ENCODE measurements at regions not wholly inside any gene's neighbourhood (a gene's known extent, or its start where the extent isn't known, plus 50 kb on each side); places are given as distances from the start of the nearest gene placed in this dataset.

- Histone ChIP-seq H2AFZ (no peak overlapping the region), H3K4me2 (no peak overlapping the region), H3K4me3 (no peak overlapping the region), H3K27me3 (no peaks in the 10 kb centered on the region), H3K9me2 (replicated peaks; ENCODE audit: insufficient read depth) (no peaks in the 10 kb centered on the region), H3K79me2 (no peaks in the 10 kb centered on the region), H3K4me1 (ENCODE audit: insufficient read depth) (no peaks in the 10 kb centered on the region), H3K36me3 (replicated peaks; ENCODE audit: insufficient read depth, low read depth) (no peaks in the 10 kb centered on the region), H4K20me1 (ENCODE audit: insufficient read depth, poor library complexity, severe bottlenecking) (no peaks in the 10 kb centered on the region), H3K27ac (no peak overlapping the region), H3K9me3 (ENCODE audit: low read depth) (no peaks in the 10 kb centered on the region)
- DNase-seq (ENCODE audit: low spot score), result no peak
- TF ChIP-seq CTCF (IDR thresholded peaks at IDR 0.05; ENCODE audit: poor library complexity) (no peak), EZH2 (IDR thresholded peaks at IDR 0.05; ENCODE audit: borderline replicate concordance) (no peak), EZH2phosphoT487 (IDR thresholded peaks at IDR 0.05; ENCODE audit: low read depth, severe bottlenecking, unreplicated experiment) (no peak)
- 92% methylated on average over 4 of the region's 4 CpGs for WGBS (ENCODE audit: low lambda C conversion rate, missing lambda C conversion rate)
Measured at GRCh38 chr10:57031346-57031745, 670.3 kb upstream of the ZWINT start.

GRCh38 chr10:57026307-57026706, 665.2 kb upstream of the ZWINT start:
- Histone ChIP-seq H3K4me3 (no peak overlapping the region), H3K27ac (no peak overlapping the region), H3K36me3 (replicated peaks; ENCODE audit: insufficient read depth, low read depth) (no peaks in the 10 kb centered on the region), H3K4me1 (ENCODE audit: insufficient read depth) (no peaks in the 10 kb centered on the region), H4K20me1 (ENCODE audit: insufficient read depth, poor library complexity, severe bottlenecking) (no peaks in the 10 kb centered on the region), H3K9me2 (replicated peaks; ENCODE audit: insufficient read depth) (no peaks in the 10 kb centered on the region), H3K27me3 (no peaks in the 10 kb centered on the region), H3K79me2 (no peaks in the 10 kb centered on the region), H3K9me3 (ENCODE audit: low read depth) (no peaks in the 10 kb centered on the region), H2AFZ (no peak overlapping the region), H3K4me2 (no peak overlapping the region)
- WGBS (ENCODE audit: low lambda C conversion rate, missing lambda C conversion rate), result 100% methylated on average over 1 of the region's 1 CpG
- DNase-seq (ENCODE audit: low spot score), result no peak
- TF ChIP-seq CTCF (IDR thresholded peaks at IDR 0.05; ENCODE audit: poor library complexity) (no peak), EZH2 (IDR thresholded peaks at IDR 0.05; ENCODE audit: borderline replicate concordance) (no peak), EZH2phosphoT487 (IDR thresholded peaks at IDR 0.05; ENCODE audit: low read depth, severe bottlenecking, unreplicated experiment) (no peak)

- Histone ChIP-seq H3K4me2 (no peak overlapping the region), H3K4me1 (ENCODE audit: insufficient read depth) (no peaks in the 10 kb centered on the region), H3K4me3 (no peak overlapping the region), H4K20me1 (ENCODE audit: insufficient read depth, poor library complexity, severe bottlenecking) (no peaks in the 10 kb centered on the region), H2AFZ (no peak overlapping the region), H3K36me3 (replicated peaks; ENCODE audit: insufficient read depth, low read depth) (no peaks in the 10 kb centered on the region), H3K27ac (no peak overlapping the region), H3K9me2 (replicated peaks; ENCODE audit: insufficient read depth) (no peaks in the 10 kb centered on the region), H3K9me3 (ENCODE audit: low read depth) (no peaks in the 10 kb centered on the region), H3K79me2 (no peaks in the 10 kb centered on the region), H3K27me3 (no peaks in the 10 kb centered on the region)
- TF ChIP-seq EZH2 (IDR thresholded peaks at IDR 0.05; ENCODE audit: borderline replicate concordance), result no peak
- no peak for TF ChIP-seq CTCF (IDR thresholded peaks at IDR 0.05; ENCODE audit: poor library complexity)
- TF ChIP-seq EZH2phosphoT487 (IDR thresholded peaks at IDR 0.05; ENCODE audit: low read depth, severe bottlenecking, unreplicated experiment), result no peak
- WGBS (ENCODE audit: low lambda C conversion rate, missing lambda C conversion rate), result 48% methylated on average over 1 of the region's 1 CpG
- DNase-seq (ENCODE audit: low spot score), result no peak
Measured at GRCh38 chr10:57023626-57024025, 662.6 kb upstream of the ZWINT start.

GRCh38 chr10:57018452-57018851, 657.4 kb upstream of the ZWINT start:
- no peaks in the 10 kb centered on the region for H4K20me1 ChIP-seq (ENCODE audit: insufficient read depth, poor library complexity, severe bottlenecking)
- H2AFZ ChIP-seq, result no peak overlapping the region
- no peaks in the 10 kb centered on the region for H3K79me2 ChIP-seq
- H3K4me1 ChIP-seq (ENCODE audit: insufficient read depth), result no peaks in the 10 kb centered on the region
- no peaks in the 10 kb centered on the region for H3K9me2 ChIP-seq (replicated peaks; ENCODE audit: insufficient read depth)
- 51% methylated on average over 1 of the region's 1 CpG for WGBS (ENCODE audit: low lambda C conversion rate, missing lambda C conversion rate)
- no peak overlapping the region for H3K4me3 ChIP-seq
- no peak for DNase-seq (ENCODE audit: low spot score)
- H3K36me3 ChIP-seq (replicated peaks; ENCODE audit: insufficient read depth, low read depth), result no peaks in the 10 kb centered on the region
- TF ChIP-seq EZH2phosphoT487 (IDR thresholded peaks at IDR 0.05; ENCODE audit: low read depth, severe bottlenecking, unreplicated experiment) (no peak), EZH2 (IDR thresholded peaks at IDR 0.05; ENCODE audit: borderline replicate concordance) (no peak), CTCF (IDR thresholded peaks at IDR 0.05; ENCODE audit: poor library complexity) (no peak)
- no peaks in the 10 kb centered on the region for H3K9me3 ChIP-seq (ENCODE audit: low read depth)
- no peaks in the 10 kb centered on the region for H3K27me3 ChIP-seq
- no peak overlapping the region for H3K27ac ChIP-seq
- no peak overlapping the region for H3K4me2 ChIP-seq

Data from hepatocyte (in vitro differentiated cells).